Fibroblast of skin of abdomen (primary cell): ENCODE measurements at regions not wholly inside any gene's neighbourhood (a gene's known extent, or its start where the extent isn't known, plus 50 kb on each side); places are given as distances from the start of the nearest gene placed in this dataset.
"Not testable (repeated sequence)": the region's sequence is repeated elsewhere in the genome, so short reads cannot be mapped to it uniquely, and the experiment has no call there.

ENCODE experiments used
- DNase-seq: peaks from one replicate; pipeline ENCODE4 v3.0.0-alpha.2; 2013

- DNase-seq: no peak
Observed at GRCh38 chr2:234590076-234590475, 93.2 kb upstream of the ARL4C start.

- no peak for DNase-seq
Observed at GRCh38 chr2:234588054-234588430, 91.2 kb upstream of the ARL4C start.

- DNase-seq: peak; percentile 75
Observed at GRCh38 chr2:234587341-234588053, 90.6 kb upstream of the ARL4C start.

DNA sequence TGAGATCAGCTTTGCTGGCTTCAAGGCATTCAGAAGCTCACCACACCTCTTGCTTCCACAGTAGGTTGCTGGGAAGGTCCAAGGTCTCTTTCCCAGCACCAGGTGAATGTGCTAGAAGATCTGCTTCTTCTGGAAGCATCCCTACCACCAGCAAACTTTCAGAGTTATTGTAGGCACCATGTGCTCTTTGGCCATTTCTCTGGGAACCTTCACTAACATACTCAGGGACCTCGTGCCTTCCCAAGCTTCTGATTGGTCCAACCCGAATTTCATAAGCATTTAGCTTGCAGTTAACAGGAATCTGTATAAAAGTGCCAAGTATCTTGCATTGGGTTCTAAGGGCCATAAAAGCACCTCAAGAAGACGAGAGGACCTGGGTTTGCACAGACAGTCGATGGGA lies 86.5 kb upstream of the ARL4C start:
- no peak for DNase-seq

GRCh38 chr2:234580686-234581085 lies 83.8 kb upstream of the ARL4C start:
- no peak for DNase-seq

GRCh38 chr2:234579231-234579962 lies 82.5 kb upstream of the ARL4C start:
- no peak for DNase-seq

GRCh38 chr2:234578389-234578788 lies 81.5 kb upstream of the ARL4C start:
- no peak for DNase-seq

GRCh38 chr2:234577191-234577590 lies 80.3 kb upstream of the ARL4C start:
- DNase-seq: no peak

GRCh38 chr2:234571620-234572407 lies 74.9 kb upstream of the ARL4C start:
- peak; percentile 67 for DNase-seq

- DNase-seq: no peak
Observed at GRCh38 chr2:234570476-234570875, 73.6 kb upstream of the ARL4C start.

DNA sequence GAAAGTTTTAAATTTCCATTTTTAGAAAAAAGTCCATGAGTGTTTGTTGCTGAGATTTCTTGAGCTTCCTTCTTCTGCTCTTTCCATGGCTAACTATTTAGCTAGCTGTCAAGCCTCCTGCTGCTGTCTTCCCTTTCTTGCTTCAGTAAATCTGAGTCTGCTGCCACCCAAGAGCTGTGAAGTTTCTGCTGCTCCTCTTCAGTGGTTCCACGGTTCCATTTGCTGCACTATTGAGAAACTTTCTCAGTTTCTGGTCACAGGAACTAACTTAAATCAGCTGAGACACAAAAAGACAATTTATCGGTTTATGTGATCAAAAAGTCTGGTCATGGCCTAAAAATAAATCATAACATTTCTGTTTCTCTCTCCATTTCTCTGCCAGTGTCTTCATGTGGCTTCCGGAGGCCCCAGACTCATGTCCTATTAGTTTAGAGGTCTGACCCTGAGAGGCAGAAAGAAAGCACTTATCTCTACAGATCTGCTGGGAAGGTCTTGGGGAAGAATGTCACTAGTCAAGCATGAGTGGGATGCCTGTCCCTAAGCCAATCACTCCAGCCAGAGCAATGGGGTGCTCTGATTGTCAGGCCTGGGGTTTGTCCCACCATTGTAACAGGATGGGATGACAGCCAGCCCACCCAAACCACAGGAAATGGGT lies 73.0 kb upstream of the ARL4C start:
- no peak for DNase-seq

GRCh38 chr2:234566622-234567021 lies 69.7 kb upstream of the ARL4C start:
- DNase-seq: no peak

- no peak for DNase-seq
Observed at GRCh38 chr2:234565842-234566619, 69.2 kb upstream of the ARL4C start.

DNA sequence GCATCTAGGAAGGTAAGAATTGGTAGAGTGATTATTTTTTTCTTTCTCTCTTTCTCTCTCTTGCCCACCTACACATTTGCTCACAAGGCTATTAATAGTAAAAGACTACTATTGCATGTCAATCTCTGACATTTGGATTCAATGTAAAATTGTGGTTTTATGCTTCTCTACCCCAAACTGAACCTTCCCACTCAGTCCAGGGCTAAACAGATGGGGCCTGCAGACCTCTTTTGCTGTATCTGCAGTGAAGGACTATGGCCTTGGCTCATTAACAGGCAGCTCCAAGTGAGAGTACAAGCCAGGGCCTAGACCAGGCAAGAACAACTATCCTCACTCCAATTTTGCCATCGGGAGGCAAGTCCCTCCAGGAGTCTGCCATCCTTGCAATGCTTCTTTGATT lies 68.3 kb upstream of the ARL4C start:
- peak; percentile 39 for DNase-seq

DNA sequence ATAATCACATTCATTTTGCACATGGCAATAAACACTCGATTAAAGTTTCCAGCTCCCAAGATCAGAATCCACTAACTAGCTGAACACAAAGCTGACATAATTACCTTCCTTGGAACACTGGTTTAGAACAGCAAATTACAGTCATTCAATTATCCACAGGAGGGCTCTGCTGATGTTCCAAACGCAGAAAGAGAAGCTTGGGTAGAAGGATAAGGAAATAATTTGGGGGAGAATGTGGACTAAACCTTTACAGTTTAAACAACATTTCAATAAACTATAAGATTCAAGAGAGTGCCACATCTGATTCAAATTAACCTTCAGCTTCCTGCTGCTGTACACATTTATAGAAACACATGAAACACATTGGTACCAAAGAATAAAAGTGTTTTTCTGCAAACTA lies 67.8 kb upstream of the ARL4C start:
- peak; percentile 77 for DNase-seq

DNA sequence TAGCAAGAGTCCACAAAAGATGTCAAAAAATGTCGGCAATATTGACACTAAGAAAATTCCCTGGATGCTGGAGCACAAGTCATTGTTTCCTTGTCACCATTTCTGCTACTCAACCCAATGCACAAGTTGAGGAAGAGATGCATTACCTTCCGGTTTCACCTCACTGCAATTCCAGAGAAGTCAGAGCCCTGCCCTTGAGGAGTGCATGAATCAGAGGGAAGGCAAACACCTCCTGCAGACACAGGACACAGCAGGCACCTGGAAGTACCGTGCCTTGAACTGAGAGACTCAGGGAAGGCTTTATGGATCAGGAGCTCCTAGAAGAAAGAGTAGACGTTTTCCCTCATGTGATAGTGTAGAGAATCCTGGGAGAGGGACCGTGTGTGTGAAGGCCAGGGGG lies 62.7 kb upstream of the ARL4C start:
- DNase-seq: no peak

DNA sequence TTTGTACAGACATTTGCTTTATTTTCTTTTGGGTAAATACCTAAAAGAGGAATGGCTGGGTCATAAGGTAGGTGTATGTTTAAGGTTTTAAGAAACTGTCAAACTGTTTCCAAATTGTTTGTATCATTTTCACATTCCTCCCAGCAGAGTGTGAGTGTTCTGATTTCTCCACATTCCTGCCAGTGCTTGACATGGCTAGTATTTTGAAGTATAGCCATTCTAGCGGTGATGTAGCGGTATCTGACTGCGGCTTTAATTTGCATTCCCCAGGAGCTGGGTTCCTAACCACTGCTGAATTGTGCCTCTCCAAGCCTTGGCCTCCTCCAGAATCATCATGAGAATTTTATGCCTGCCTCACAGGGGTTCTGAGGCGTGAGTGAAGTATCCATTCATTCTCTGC lies 61.8 kb upstream of the ARL4C start:
- peak; percentile 45 for DNase-seq

- DNase-seq: peak; percentile 36
Observed at GRCh38 chr2:234556848-234557573, 60.1 kb upstream of the ARL4C start.

- DNase-seq: peak; percentile 51
Observed at GRCh38 chr2:234555616-234556249, 58.9 kb upstream of the ARL4C start.

DNA sequence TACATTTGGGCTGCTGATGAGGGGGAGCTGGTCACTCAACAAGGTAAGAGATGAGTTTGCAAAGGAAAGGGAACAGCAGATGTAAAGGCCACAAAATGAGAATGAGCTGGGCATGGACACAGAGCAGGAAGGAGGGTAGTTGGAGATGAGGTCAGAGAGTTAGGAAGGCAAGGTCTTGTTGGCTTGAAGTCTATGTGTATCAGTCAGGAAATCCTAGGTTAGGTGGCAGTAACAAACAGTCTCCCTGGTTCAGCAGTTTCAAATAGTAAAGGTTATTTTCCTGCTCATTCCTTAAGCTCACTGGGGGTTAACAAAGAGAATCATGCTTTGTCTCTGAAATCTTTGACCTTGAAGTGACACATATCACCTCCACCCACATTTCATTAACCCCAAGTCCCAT lies 58.3 kb upstream of the ARL4C start:
- no peak for DNase-seq

DNA sequence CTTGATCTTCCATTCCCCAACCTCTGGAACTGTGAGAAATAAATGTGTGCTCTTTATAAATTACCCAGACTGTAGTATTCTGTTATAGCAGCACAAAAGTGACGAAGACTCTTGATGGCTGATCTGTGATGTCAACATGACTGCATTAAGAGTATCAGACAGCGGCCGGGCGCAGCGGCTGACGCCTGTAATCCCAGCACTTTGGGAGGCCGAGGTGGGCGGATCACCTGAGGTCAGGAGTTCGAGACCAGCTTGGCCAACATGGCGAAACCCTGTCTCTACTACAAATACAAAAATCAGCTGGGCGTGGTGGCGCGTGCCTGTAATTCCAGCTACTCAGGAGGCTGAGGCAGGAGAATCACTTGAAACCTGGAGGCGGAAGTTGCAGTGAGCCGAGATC lies 56.3 kb upstream of the ARL4C start:
- not testable (repeated sequence) for DNase-seq
